HG03354 (cell line): ENCODE measurements at regions not wholly inside any gene's neighbourhood (a gene's known extent, or its start where the extent isn't known, plus 50 kb on each side); places are given as distances from the start of the nearest gene placed in this dataset.

ENCODE experiments used
- ATAC-seq: cut with Tn5 transposase; IDR thresholded peaks from one replicate; pipeline ENCODE4 v1.9.1; 2021; ENCODE audit warnings: mild to moderate bottlenecking; ENCODE audit not compliant: unreplicated experiment, poor library complexity, severe bottlenecking

DNA sequence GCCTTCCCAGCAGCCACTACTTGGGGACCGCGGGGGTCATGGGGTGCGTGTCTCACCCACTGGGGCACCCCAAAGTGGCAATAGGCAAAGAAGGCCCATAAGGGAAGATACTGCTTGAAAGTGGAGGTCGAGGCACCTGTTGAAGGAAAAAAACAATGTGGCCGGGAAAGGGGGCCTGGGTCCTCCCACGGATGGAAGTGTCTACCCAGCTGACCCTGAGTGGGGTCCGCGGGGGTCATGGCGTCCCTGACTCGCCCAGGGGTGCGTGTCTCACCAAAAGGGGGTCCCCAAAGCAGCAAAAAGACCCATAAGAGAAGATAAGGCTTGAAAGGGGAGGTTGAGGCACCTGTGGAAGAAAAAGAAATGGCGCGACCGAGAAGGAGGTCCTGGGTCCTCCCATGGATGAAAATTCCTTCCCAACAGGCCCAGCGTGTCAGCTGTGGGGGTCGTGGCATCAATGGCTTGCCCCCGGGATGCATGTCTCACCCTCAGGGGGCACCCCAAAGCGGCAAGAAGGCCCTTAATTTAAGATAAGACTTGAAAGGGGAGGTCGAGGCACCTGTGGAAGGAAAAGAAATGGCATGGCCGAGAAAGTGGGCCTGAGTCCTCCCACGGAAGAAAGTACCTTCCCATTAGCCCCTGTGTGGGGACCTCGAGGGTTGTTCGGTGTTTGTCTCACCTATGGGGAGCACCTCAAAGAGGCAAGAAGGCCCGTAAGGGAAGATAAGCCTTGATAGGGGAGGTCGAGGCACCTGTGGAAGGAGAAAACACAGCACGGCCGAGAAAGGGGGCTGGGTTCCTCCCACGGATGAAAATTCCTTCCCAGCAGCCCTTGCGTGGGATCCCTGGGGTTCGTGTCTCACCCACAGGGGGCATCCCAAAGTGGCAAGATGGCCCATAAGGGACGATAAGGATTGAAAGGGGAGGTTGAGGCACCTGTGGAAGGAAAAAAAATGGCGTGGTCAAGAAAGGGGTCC is 266.0 kb downstream of the ALG10 start:
- no peak for ATAC-seq

DNA sequence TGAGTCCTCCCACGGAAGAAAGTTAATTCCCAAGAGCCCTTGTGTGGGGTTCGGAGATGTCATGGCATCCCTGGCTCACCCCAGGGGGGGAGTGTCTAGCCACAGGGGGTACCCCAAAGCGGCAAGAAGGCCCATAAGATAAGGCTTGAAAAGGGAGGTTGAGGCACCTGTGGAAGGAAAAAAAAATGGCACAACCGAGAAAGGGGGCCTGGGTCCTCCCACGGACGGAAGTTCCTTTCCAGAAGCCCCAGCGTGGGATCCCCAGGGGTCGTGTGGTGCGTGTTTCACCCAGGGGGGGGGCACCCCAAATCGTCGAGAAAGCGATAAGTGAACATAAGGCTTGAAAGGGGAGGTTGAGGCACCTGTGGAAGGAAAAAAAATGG is 266.7 kb downstream of the ALG10 start:
- no peak for ATAC-seq

DNA sequence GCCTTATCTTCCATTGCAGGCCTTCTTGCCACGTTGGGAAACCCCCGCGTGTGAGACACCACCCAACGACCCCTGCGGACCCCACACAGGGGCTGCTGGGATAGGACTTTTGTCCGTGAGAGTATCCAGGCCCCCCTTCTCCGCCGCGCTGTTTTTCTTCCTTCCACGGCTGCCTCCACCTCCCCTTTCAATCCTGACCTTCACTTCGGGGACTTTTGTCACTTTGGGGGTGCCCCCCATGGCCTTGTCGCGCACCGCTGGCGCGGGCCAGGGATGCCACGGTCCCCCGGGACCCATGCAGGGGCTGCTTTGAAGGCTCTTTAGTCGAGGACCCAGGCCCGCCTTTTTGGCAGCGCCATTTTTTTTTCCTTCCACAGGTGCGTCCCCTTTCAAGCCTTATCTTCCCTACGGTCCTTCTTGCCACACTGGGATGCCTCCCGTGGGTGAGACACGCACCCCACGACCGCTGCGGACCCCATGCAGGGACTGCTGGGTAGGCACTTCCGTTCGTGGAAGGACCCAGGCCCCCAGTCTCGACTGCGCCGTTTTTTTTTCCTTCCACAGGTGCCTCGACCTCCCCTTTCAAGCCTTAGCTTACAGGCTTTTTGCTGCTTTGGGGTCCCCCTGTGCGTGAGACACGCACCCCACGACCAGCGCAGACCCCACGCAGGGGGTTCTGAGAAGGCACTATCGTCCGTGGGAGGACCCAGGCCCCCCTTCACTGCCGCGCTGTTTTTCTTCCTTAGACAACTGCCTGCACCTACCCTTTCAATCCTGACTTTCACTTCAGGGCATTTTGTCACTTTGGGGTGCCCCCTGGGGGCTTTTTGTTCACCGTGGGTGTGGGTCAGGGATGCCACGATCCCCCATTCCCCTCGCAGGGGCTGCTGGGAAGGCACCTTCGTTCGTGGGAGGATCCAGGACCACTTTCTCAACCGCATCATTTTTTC is 267.4 kb downstream of the ALG10 start:
- no peak for ATAC-seq

DNA sequence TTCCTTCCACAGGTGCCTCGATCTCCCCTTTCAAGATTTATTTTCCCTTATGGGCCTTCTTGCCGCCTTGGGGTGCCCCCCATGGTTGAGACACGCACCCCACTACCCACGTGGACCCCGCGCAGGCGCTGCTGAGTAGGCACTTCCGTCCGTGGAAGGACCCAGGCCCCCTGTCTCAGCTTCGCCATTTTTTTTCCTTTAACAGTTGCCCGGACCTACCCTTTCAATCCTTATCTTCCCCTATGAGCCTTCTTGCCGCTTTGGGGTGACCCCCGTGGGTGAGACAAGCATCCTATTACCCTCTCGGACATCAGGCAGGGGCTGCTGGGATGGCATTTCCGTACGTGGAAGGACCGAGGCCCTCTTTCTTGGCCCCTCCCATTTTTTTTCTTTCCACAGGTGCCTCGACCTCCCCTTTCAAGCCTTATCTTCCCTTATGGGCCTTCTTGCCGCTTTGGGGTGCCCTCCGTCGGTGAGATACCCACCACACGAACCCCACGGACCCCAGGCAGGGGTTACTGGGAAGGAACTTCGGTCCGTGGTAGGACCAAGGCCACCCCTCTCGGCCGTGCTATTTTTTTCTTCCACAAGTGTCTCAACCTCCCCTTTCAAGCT is 268.2 kb downstream of the ALG10 start:
- no peak for ATAC-seq

DNA sequence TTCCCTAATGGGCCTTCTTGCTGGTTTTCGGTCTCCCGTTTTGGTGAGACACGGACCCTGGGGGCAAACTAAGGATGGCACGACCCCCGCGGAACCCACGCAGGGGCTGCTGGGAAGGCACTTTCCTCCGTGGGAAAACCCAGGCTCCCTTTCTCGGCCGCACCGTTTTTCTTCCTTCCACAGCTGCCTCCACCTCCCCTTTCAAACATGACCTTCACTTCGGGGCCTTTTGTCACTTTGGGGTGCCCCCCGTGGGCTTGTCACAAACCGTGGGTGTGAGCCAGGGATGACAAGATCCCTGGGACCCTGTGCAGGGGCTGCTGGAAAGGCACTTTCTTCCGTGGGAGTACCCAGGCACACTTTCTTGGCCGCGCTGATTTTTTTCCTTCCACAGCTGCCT is 268.7 kb downstream of the ALG10 start:
- ATAC-seq, result no peak

DNA sequence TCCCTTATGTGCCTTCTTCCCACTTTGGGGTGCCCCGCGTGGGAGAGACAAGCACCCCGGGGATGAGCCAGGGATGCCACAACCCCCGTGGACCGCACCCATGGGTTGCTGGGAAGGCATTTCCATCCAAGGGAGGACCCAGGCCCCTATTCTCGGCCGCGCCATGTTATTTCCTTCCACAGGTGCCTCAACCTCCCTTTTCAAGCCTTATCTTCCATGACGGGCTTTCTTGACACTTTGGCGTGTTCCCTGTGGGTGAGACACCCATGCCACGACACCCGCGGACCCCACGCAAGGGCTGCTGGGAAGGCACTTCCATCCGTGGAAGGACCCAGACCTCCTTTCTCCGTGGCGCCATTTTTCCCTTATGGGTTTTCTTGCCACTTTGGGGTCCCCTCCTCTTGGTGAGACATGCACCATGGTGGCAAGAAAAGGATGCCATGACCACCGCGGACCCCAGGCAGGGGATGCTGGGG is 269.2 kb downstream of the ALG10 start:
- ATAC-seq, result no peak

DNA sequence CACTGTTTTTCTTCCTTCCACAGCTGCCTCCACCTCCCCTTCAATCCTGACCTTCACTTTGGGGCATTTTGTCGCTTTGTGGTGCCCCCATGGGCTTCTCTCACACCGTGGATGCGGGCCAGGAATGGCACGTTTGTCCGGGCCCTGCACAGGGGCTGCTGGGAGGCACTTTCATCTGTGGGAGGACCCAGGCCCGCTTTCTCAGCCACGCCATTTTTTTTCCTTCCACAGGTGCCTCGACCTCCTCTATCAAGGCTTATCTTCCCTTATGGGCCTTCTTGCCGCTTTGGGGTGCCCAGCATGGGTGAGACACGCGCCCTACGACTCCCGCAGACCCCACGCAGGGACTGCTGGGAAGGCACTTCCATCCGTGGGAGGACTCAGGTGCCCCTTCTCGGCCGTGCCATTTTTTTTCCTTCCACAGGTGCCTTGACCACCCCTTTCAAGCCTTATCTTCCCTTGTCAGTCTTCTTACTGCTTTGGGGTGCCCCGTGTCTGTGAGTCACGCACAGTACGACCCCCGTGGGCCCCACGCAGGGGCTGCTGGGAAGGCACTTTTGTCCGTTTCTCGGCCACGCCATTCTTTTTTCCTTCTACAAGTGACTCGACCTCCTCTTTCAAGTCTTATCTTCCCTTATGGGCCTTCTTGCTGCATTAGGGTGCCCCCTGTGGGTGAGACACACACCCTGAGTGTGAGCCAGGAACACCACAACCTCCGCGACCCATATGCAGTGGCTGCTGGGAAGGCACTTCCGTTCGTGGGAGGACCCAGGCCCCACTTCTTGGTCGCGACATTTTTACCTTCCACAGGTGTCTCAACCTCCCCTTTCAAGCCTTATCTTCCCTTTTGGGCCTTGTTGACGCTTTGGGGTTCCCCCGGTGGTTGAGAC is 270.7 kb downstream of the ALG10 start:
- ATAC-seq, result no peak

DNA sequence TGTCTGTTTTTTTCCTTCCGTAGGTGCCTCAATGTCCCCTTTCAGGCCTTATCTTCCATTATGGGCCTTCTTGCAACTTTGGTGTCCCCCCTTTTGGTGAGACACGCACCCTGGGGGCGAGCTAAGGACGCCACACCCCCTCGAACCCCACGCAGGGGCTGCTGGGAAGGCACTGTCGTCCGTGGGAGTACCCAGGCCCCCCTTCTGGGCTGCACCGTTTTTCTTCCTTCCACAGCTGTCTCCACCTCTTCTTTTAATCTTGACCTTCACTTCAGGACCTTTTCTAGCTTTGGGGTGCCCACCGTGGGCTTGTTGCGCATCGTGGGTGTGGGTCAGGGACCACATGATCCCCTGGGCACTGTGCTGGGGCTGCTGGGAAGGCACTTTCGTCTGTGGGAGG is 271.8 kb downstream of the ALG10 start:
- ATAC-seq, result no peak

DNA sequence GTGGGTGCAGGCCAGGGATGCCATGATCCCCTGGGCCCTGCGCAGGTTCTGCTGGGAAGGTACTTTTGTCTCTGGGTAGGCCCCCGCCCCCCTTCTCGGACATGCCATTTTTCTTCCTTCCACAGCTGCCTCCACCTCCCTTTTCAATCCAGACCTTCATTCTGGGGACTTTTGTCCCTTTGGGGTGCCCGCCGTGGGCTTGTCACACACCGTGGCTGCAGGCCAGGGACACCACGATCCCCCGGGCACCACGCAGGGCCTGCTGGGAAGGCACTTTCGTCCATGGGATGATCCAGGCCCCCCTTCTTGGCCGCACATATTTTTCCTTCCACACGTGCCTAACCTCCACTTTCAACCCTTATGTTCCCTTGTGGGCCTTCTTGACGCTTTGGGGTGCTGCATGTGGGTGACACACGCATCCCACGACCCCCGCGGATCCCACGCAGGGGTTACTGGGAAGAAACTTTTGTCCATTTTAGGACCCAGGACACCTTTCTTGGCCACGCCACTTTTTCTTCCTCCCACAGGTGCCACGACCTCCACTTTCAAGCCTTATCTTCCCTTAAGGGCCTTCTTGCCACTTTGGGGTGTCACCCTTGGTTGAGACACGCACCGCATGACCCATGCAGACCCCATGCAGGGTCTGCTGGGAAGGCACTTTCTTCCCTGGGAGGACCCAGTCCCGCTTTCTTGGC is 272.5 kb downstream of the ALG10 start:
- no peak for ATAC-seq

DNA sequence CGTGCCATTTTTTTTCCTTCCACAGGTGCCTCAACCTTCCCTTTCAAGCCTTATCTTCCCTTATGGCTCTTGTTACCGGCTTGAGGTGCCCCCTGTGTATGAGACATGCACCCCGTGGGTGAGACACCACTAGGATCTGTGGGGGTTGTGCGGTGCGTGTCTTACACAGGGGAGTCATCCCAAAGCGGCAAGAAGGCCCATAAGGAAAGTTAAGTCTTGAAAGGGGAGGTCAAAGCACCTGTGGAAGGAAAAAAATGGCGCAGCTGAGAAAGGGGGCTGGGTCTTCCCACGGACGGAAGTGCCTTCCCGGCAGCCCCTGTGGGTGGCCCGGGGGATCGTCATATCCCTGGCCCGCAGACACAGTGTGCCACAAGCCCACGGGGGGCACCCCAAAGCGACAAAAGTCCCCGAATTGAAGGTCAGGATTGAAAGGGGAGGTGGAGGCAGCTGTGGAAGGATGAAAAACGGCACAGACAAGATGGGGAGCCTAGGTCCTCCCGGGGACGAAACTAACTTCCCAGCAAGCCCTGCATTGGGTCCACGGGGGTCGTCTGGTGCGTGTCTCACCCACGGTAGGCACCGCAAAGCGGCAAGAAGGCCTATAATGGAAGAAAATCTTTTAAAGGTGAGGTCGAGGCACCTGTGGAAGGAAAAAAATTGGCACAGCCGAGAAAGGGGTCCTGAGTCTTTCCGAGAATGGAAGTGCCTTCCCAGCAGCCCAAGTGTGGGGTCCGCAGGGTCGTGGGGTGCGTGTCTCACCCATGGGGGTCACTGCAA is 273.3 kb downstream of the ALG10 start:
- ATAC-seq, result no peak

DNA sequence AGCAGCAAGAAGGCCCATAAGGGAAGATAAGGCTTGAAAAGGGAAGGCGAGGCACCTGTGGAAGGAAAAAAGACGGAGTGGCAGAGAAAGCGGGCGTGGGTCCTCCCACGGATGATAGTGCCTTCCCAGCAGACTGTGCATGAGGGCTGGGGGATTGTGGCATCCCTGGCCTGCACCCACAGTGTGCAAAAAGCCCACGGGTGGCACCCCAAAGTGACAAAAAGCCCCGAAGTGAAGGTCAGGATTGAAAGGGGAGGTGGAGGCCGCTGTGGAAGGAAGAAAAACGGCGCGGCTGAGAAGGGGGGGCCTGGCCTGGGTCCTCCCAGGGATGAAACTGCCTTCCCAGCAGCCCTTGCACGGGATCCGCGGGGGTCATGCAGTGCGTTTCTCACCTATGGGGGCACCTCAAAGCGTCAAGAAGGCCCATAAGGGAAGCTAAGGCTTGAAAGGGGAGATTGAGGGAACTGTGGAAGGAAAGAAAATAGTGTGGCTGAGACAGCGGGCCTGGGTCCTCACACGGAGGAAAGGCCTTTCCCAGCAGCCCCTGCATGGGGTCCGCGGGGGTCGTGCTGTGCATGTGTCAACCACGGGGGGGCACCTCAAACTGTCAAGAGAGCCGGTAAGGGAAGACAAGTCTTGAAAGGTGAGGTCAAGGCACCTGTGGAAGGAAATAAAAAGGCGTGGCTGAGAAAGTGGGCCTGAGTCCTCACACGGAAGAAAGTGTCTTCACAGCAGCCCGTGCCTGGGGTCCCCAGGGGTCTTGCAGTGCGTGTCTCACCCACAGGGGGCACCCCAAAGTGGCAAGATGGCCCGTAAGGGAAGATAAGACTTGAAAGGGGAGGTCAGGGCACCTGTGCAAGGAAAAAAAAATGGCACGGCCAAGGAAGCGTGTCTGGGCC is 274.1 kb downstream of the ALG10 start:
- ATAC-seq, result no peak

DNA sequence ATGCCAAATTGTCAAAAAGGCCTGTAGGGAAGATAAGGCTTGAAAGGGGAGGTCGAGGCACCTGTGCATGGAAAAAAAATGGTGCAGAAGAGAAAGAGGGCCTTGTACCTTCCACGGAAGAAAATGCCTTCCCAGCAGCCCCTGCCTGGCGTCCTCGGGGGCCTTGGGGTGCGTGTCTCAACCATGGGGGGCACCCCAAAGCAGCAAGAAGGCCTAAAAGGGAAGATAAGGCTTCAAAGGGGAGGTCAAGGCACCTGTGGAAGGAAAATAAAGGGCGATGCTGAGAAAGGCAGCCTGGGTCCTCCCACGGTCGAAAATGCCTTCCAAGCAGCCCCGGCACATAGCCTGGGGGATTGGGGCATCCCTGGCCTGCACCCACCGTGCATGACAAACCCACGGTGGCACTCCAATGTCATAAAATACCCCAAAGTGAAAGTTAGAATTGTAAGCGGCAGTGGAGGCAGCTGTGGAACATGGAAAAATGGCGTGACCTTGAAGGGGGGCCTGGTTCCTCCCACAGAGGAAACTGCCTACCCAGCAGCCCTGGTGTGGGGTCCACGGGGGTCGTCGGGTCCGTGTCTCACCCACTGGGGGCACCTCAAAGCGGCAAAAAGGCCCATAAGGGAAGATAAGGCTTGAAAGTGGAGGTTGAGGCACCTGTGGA is 275.0 kb downstream of the ALG10 start:
- no peak for ATAC-seq

DNA sequence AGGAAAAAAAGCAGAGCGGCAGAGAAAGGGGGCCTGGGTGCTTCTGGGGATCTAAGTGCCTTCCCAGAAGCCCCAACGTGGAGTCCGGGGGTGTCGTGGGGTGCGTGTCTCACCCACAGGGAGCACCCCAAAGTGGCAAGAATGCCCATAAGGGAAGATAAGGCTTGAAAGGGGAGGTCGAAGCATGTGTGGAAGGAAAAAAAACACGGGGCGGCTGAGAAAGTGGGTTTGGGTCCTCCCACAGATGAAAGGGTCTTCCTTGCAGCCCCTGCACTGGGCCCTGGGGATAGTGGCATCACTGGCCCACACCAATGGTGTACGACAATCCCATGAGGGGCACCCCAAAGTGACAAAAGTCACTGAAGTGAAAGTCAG is 275.5 kb downstream of the ALG10 start:
- ATAC-seq, result no peak

DNA sequence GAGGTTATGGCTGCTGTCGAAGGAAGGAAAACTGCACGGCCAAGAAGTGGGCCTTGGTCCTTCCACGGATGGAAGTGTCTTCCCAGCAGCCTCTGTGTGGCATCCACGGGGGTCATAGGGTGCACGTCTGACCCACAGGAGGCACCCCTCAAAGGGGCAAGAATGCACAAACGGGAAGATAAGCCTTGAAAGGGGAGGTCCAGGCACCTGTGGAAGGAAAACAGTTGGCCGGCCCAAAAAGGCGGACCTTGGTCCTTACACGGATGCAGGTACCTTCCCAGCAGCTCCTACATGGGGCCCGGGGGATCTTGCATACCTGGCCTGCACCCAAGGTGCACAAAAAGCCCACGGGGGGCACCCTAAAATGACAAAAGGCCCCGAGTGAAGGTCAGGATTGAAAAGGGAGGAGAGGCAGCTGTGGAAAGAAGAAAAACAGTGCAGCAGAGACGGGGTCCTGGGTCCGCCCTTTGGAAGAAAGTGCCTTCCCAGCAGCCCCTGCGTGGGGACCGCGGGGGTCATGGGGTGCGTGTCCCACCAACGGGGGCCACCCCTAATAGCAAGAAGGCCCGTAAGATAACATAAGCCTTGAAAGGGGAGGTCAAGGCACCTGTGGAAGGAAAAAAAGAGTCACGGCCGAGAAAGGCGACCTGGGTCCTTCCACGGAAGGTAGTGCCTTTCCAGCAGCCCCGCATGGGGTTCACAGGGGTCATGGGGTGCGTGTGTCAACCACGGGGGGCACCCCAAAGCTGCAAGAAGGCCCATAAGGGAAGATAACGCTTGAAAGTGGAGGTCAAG is 276.1 kb downstream of the ALG10 start:
- ATAC-seq, result no peak

DNA sequence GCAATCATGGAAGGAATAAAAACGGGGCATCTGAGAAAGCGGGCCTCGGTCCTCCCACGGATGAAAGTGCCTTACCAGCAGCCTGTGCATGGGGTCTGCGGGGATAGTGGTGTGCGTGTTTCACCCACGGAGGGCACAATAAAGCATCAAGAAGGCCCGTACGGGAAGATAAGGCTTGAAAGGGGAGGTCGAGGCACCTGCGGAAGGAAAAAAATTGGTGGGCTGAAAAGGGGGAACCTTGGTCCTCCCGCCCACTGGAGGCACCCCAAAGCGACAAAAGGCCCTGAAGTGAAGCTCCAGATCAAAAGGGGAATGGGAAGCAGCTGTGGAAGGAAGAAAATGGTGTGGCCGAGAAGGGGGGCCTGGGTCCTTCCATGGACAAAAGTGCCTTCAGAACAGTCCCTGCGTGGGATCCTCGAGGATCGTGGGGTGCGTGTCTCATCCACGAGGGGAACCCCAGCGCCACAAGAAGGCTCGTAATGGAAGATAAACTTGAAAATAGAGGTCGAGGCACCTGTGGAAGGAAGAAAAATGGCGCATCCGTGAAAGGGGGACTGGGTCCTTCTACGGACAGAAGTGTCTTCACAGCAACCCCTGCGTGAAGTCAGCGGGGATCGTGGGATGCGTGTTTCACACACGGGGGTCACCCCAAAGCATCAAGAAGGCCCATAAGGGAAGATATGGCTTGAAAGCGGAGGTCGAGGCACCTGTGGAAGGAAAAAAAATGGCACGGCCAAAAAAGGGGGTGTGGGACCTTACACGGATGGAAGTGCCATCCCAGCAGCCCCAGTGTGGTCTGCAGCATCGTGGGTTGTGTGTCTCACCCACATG is 276.9 kb downstream of the ALG10 start:
- ATAC-seq, result no peak
